HS-5 (cell line): ENCODE measurements at regions not wholly inside any gene's neighbourhood (a gene's known extent, or its start where the extent isn't known, plus 50 kb on each side); places are given as distances from the start of the nearest gene placed in this dataset.
"Not testable (repeated sequence)": the region's sequence is repeated elsewhere in the genome, so short reads cannot be mapped to it uniquely, and the experiment has no call there.

Experiments
- DNase-seq: peaks from one replicate; pipeline ENCODE4 v3.0.0-alpha.2; 2012; ENCODE audit warnings: low read depth

- no peak for DNase-seq
These were observed 368.5 kb downstream of the DOK5 start for GRCh38 chr20:54843865-54844264.

GRCh38 chr20:54843431-54843830, 368.0 kb downstream of the DOK5 start:
- no peak for DNase-seq

- DNase-seq, result no peak
These were observed 363.8 kb downstream of the DOK5 start for GRCh38 chr20:54839224-54839623.

- DNase-seq, result no peak
These were observed 361.8 kb downstream of the DOK5 start for GRCh38 chr20:54837226-54837625.

GRCh38 chr20:54822386-54822785, 347.0 kb downstream of the DOK5 start:
- peak; percentile 74 for DNase-seq

- no peak for DNase-seq
These were observed 345.0 kb downstream of the DOK5 start for GRCh38 chr20:54820392-54820791.

- DNase-seq, result no peak
These were observed 331.1 kb downstream of the DOK5 start for GRCh38 chr20:54806462-54806861.

GRCh38 chr20:54794874-54795273, 319.5 kb downstream of the DOK5 start:
- DNase-seq, result no peak

- DNase-seq, result no peak
These were observed 318.7 kb downstream of the DOK5 start for GRCh38 chr20:54794110-54794509.

- DNase-seq, result peak; percentile 62
These were observed 318.0 kb downstream of the DOK5 start for GRCh38 chr20:54793291-54793992.

GRCh38 chr20:54792688-54793087, 317.3 kb downstream of the DOK5 start:
- DNase-seq, result peak; percentile 29

- not testable (repeated sequence) for DNase-seq
These were observed 312.9 kb downstream of the DOK5 start for GRCh38 chr20:54788260-54788659.

- not testable (repeated sequence) for DNase-seq
These were observed 307.4 kb downstream of the DOK5 start for GRCh38 chr20:54782758-54783157.

GRCh38 chr20:54774426-54774825, 299.0 kb downstream of the DOK5 start:
- no peak for DNase-seq

GRCh38 chr20:54773643-54774000, 298.2 kb downstream of the DOK5 start:
- no peak for DNase-seq

- DNase-seq, result no peak
These were observed 297.7 kb downstream of the DOK5 start for GRCh38 chr20:54772893-54773642.

GRCh38 chr20:54766483-54766882, 291.1 kb downstream of the DOK5 start:
- no peak for DNase-seq

- no peak for DNase-seq
These were observed 288.0 kb downstream of the DOK5 start for GRCh38 chr20:54763366-54763765.

GRCh38 chr20:54759589-54759988, 284.2 kb downstream of the DOK5 start:
- no peak for DNase-seq

- DNase-seq, result no peak
These were observed 271.4 kb downstream of the DOK5 start for GRCh38 chr20:54746796-54747195.

- no peak for DNase-seq
These were observed 270.4 kb downstream of the DOK5 start for GRCh38 chr20:54745780-54746179.

GRCh38 chr20:54744097-54744496, 268.7 kb downstream of the DOK5 start:
- no peak for DNase-seq

- no peak for DNase-seq
These were observed 266.8 kb downstream of the DOK5 start for GRCh38 chr20:54742193-54742592.

GRCh38 chr20:54736421-54736820, 261.0 kb downstream of the DOK5 start:
- DNase-seq, result no peak
